ENCODE measurements at regions not wholly inside any gene's neighbourhood (a gene's known extent, or its start where the extent isn't known, plus 50 kb on each side); places are given as distances from the start of the nearest gene placed in this dataset.

- H3K9me3 ChIP-seq: no peaks in the 10 kb centered on the region
- no peaks in the 10 kb centered on the region for H3F3A ChIP-seq (replicated peaks; ENCODE audit: insufficient read depth)
- no peak overlapping the region for H3K4me2 ChIP-seq
- no peak overlapping the region for H3K4me3 ChIP-seq (ENCODE audit: low read depth in 2 of 2, low read length in 1 of 2)
- no peaks in the 10 kb centered on the region for H4K20me1 ChIP-seq (ENCODE audit: insufficient read depth)
- no peaks in the 10 kb centered on the region; the same call in 1 of the 2 replicates for H3K27me3 ChIP-seq (ENCODE audit: insufficient read depth)
- no peak overlapping the region for H3K27ac ChIP-seq (ENCODE audit: low read depth in 2 of 2, low read length in 1 of 2)
- H3K79me2 ChIP-seq (ENCODE audit: insufficient read depth): no peaks in the 10 kb centered on the region
- H2AFZ ChIP-seq (ENCODE audit: low read depth): no peak overlapping the region
- H3K9ac ChIP-seq: no peak overlapping the region
- H3K9me2 ChIP-seq: no peaks in the 10 kb centered on the region
- POLR2A ChIA-PET: no interaction called here
- CTCF ChIA-PET: no interaction called here
- DNase-seq: no peak
- TF ChIP-seq ZBTB33 (IDR thresholded peaks at IDR 0.05; ENCODE audit: borderline replicate concordance, low read depth): no peak
- TF ChIP-seq CTCF (IDR thresholded peaks at IDR 0.05): no peak
- TF ChIP-seq MEF2A (IDR thresholded peaks at IDR 0.05; ENCODE audit: borderline replicate concordance, low read depth): no peak
- no peak for TF ChIP-seq RXRA (IDR thresholded peaks at IDR 0.05; ENCODE audit: borderline replicate concordance, low read depth)
- TF ChIP-seq RAD21 (IDR thresholded peaks at IDR 0.05; ENCODE audit: low read length): no peak
- TF ChIP-seq SIN3A (IDR thresholded peaks at IDR 0.05; ENCODE audit: borderline replicate concordance, low read depth, low read length): no peak
- TF ChIP-seq FOXM1 (IDR thresholded peaks at IDR 0.05; ENCODE audit: low read depth): no peak
- no peak for TF ChIP-seq TEAD4 (IDR thresholded peaks at IDR 0.05; ENCODE audit: borderline replicate concordance, insufficient read depth)
- TF ChIP-seq MAX (IDR thresholded peaks at IDR 0.05; ENCODE audit: low read depth): no peak
- TF ChIP-seq EP300 (IDR thresholded peaks at IDR 0.05; ENCODE audit: borderline replicate concordance in 1 of 2, low read depth in 1 of 2, low read length in 1 of 2): no peak
- TF ChIP-seq TCF12 (IDR thresholded peaks at IDR 0.05): no peak
- no peak for TF ChIP-seq NFIC (IDR thresholded peaks at IDR 0.05; ENCODE audit: borderline replicate concordance)
- no peak for TF ChIP-seq MXI1 (IDR thresholded peaks at IDR 0.05; ENCODE audit: low read depth, low read length)
- TF ChIP-seq SMC3 (IDR thresholded peaks at IDR 0.05; ENCODE audit: low read depth, low read length): no peak
- TF ChIP-seq EZH2phosphoT487 (IDR thresholded peaks at IDR 0.05; ENCODE audit: borderline replicate concordance, low read depth): no peak
- TF ChIP-seq RFX5 (IDR thresholded peaks at IDR 0.05; ENCODE audit: low read length): no peak
- no peak for TF ChIP-seq TAF1 (IDR thresholded peaks at IDR 0.05; ENCODE audit: borderline replicate concordance, low read depth, low read length)
- no peak for TF ChIP-seq PBX3 (IDR thresholded peaks at IDR 0.05)
- no peak for TF ChIP-seq REST (IDR thresholded peaks at IDR 0.05; ENCODE audit: low read depth, low read length)
- no peaks in the 10 kb centered on the region for H3K36me3 ChIP-seq (replicated peaks in 1 of 2; ENCODE audit: control insufficient read depth in 1 of 2, insufficient read depth in 2 of 2, low read length in 1 of 2)
- no peaks in the 10 kb centered on the region for H3K4me1 ChIP-seq (ENCODE audit: control insufficient read depth in 1 of 2, insufficient read depth in 2 of 2, low read depth in 1 of 2, low read length in 1 of 2)
- WGBS (ENCODE audit: low lambda C conversion rate): 5% methylated on average over 2 of the region's 2 CpGs
Observed at GRCh38 chr18:11468617-11469016, 140.8 kb upstream of the SLC35G4 start.
